IPS-18a (cell line): ENCODE measurements at regions not wholly inside any gene's neighbourhood (a gene's known extent, or its start where the extent isn't known, plus 50 kb on each side); places are given as distances from the start of the nearest gene placed in this dataset.
"Not testable (repeated sequence)": the region's sequence is repeated elsewhere in the genome, so short reads cannot be mapped to it uniquely, and the experiment has no call there.

Source experiments
- H3K27ac ChIP-seq: one replicate; pipeline ENCODE4 v1.5.1; 2013; ENCODE audit warnings: low read length
- H3K27me3 ChIP-seq: one replicate; pipeline ENCODE4 v1.6.1; 2013; ENCODE audit warnings: mild to moderate bottlenecking, low read length; ENCODE audit not compliant: control insufficient read depth, insufficient read depth
- H3K36me3 ChIP-seq: one replicate; pipeline ENCODE4 v1.6.1; 2013; ENCODE audit warnings: low read depth, low read length; ENCODE audit not compliant: control insufficient read depth
- H3K4me1 ChIP-seq: one replicate; pipeline ENCODE4 v1.6.1; 2013; ENCODE audit warnings: low read depth, low read length; ENCODE audit not compliant: control insufficient read depth
- H3K4me3 ChIP-seq: one replicate; pipeline ENCODE4 v1.5.1; 2013; ENCODE audit warnings: low read length
- H3K9ac ChIP-seq: one replicate; pipeline ENCODE4 v1.6.1; 2013; ENCODE audit warnings: mild to moderate bottlenecking, low read length, moderate library complexity
- H3K9me3 ChIP-seq: one replicate; pipeline ENCODE4 v1.6.1; 2013; ENCODE audit warnings: low read depth, low read length; ENCODE audit not compliant: control insufficient read depth

GRCh38 chr7:81233208-81233940 is 314.5 kb upstream of the SEMA3C start:
- H3K27me3 ChIP-seq: no peaks in the 10 kb centered on the region
- H3K27ac ChIP-seq: no peak overlapping the region
- H3K4me1 ChIP-seq: peaks cover 23% of the 10 kb centered on the region
- no peaks in the 10 kb centered on the region for H3K36me3 ChIP-seq
- H3K4me3 ChIP-seq: no peak overlapping the region
- H3K9me3 ChIP-seq: no peaks in the 10 kb centered on the region
- no peak overlapping the region for H3K9ac ChIP-seq

DNA sequence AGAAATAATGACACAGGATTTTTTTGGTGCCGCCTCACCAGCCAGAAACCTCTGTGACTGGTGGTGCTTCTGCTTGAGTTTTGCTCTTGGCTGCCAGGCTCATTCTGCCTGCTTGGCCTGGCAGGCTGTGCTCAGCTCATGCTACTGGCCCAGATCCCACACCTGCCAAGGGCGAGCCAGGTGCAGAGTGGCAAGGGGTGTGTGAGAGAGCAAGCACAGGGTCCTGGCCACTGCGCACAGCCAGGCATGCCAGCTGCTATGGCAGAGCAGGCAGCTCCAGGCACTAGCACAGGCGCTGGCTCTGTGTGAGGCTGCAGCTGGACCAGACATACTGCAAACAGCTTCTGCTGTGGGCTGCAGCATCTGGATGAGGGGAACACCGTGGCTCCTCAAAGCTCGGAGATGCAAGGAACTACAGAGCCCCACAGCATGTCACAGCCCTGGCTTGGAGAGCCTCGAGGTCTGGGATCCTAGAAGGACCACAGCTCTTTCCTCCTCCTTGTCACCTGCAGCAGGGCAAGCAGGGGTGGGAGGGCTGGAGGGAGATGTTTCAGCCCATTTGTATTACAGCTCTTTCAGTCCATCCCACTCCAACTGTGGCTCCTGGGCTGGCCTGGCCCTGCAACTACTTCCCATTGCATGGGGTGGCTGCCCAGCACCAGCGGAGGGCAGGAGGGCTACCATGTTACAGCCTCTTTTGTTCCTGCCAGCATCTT is 313.4 kb upstream of the SEMA3C start:
- Histone ChIP-seq H3K36me3 (no peaks in the 10 kb centered on the region), H3K4me1 (peaks cover 23% of the 10 kb centered on the region), H3K27ac (no peak overlapping the region), H3K9ac (no peak overlapping the region), H3K27me3 (no peaks in the 10 kb centered on the region), H3K9me3 (no peaks in the 10 kb centered on the region), H3K4me3 (no peak overlapping the region)

GRCh38 chr7:81231301-81231838 is 312.5 kb upstream of the SEMA3C start:
- Histone ChIP-seq H3K27me3 (no peaks in the 10 kb centered on the region), H3K27ac (no peak overlapping the region), H3K9me3 (no peaks in the 10 kb centered on the region), H3K4me3 (no peak overlapping the region), H3K9ac (no peak overlapping the region), H3K4me1 (peaks cover 23% of the 10 kb centered on the region), H3K36me3 (no peaks in the 10 kb centered on the region)

GRCh38 chr7:81226234-81226633 is 307.4 kb upstream of the SEMA3C start:
- H3K4me3 ChIP-seq: no peak overlapping the region
- no peaks in the 10 kb centered on the region for H3K27me3 ChIP-seq
- H3K27ac ChIP-seq: no peak overlapping the region
- no peak overlapping the region for H3K9ac ChIP-seq
- H3K9me3 ChIP-seq: peaks cover 9% of the 10 kb centered on the region
- no peaks in the 10 kb centered on the region for H3K36me3 ChIP-seq
- H3K4me1 ChIP-seq: peaks cover 12% of the 10 kb centered on the region

GRCh38 chr7:81222692-81223091 is 303.8 kb upstream of the SEMA3C start:
- not testable (repeated sequence) for H3K27me3 ChIP-seq, H3K9me3 ChIP-seq, H3K4me3 ChIP-seq, H3K9ac ChIP-seq, H3K27ac ChIP-seq, H3K4me1 ChIP-seq, H3K36me3 ChIP-seq

- no peak overlapping the region for H3K27ac ChIP-seq
- H3K4me3 ChIP-seq: no peak overlapping the region
Observed at GRCh38 chr7:81221527-81222217, 302.8 kb upstream of the SEMA3C start.

DNA sequence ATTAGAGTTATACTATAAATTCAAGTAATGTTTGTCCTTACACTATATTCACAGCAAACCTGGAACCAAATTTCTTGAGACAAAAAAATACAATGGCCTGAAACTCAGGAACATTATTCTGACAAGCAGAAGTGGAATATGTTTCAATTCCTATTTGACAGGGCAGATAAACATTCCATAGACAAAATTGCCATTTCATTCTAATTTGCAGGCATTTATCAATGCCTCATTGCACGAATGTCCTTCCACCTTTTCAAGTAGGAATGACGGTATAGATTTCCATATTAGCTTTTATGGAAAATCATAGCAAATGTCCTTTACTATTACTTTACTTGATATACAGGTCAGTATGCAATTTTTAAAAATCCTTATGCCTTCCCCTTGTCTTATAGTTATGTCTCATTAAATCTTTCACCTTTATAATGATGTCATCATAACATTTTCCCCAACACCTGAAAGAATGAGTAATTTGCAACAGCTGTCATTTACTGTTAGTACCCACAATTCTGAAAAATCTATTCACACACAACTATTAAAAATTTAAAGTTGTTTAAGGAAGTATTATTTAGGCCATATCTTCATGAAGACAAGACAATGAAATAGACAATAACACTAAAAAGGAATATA is 299.7 kb upstream of the SEMA3C start:
- Histone ChIP-seq H3K27ac (no peak overlapping the region), H3K4me3 (no peak overlapping the region), H3K36me3 (no peaks in the 10 kb centered on the region), H3K4me1 (no peaks in the 10 kb centered on the region), H3K9ac (no peak overlapping the region), H3K9me3 (peaks cover under 1% of the 10 kb centered on the region), H3K27me3 (no peaks in the 10 kb centered on the region)

More at GRCh38 chr7:81221527-81222217, 302.8 kb upstream of the SEMA3C start:
- Histone ChIP-seq H3K27me3 (no peaks in the 10 kb centered on the region), H3K9ac (no peak overlapping the region), H3K9me3 (peaks cover 9% of the 10 kb centered on the region), H3K4me1 (no peaks in the 10 kb centered on the region), H3K36me3 (no peaks in the 10 kb centered on the region)

- no peaks in the 10 kb centered on the region for H3K4me1 ChIP-seq
Observed at GRCh38 chr7:81213394-81213793, 294.5 kb upstream of the SEMA3C start.

DNA sequence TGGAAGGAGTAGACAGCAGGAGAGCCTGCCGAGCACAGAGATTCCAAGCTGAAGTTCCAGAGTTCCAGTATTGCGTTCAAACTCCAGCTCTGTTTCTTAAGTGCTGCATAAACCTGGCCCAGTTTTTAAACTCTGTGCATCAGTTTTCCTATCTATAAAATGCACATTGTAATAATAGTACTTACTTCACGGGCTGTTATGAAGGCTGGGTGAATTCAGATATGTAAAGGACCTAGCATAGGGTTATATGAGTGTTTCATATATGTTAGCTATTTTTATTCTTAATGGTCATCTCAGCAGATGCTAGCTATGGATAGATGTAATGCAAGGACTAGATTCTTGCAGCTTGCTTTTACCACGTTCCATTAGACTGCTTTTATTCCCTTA is 293.1 kb upstream of the SEMA3C start:
- H3K27me3 ChIP-seq: no peaks in the 10 kb centered on the region
- no peak overlapping the region for H3K9ac ChIP-seq
- H3K9me3 ChIP-seq: no peaks in the 10 kb centered on the region
- no peak overlapping the region for H3K4me3 ChIP-seq
- no peaks in the 10 kb centered on the region for H3K4me1 ChIP-seq
- H3K36me3 ChIP-seq: no peaks in the 10 kb centered on the region
- no peak overlapping the region for H3K27ac ChIP-seq

More at GRCh38 chr7:81213394-81213793, 294.5 kb upstream of the SEMA3C start:
- no peaks in the 10 kb centered on the region for H3K36me3 ChIP-seq
- no peaks in the 10 kb centered on the region for H3K9me3 ChIP-seq
- H3K27me3 ChIP-seq: no peaks in the 10 kb centered on the region
- H3K27ac ChIP-seq: no peak overlapping the region
- H3K4me3 ChIP-seq: no peak overlapping the region
- no peak overlapping the region for H3K9ac ChIP-seq

GRCh38 chr7:81211204-81211933 is 292.5 kb upstream of the SEMA3C start:
- Histone ChIP-seq H3K9me3 (no peaks in the 10 kb centered on the region), H3K27ac (no peak overlapping the region), H3K9ac (no peak overlapping the region), H3K27me3 (no peaks in the 10 kb centered on the region), H3K4me3 (no peak overlapping the region), H3K4me1 (no peaks in the 10 kb centered on the region), H3K36me3 (no peaks in the 10 kb centered on the region)
